HCEC 1CT (cell line): ENCODE measurements at regions not wholly inside any gene's neighbourhood (a gene's known extent, or its start where the extent isn't known, plus 50 kb on each side); places are given as distances from the start of the nearest gene placed in this dataset.

Experiments
- DNase-seq: peaks from one replicate; pipeline ENCODE4 v3.0.0-alpha.2; 2017

DNA sequence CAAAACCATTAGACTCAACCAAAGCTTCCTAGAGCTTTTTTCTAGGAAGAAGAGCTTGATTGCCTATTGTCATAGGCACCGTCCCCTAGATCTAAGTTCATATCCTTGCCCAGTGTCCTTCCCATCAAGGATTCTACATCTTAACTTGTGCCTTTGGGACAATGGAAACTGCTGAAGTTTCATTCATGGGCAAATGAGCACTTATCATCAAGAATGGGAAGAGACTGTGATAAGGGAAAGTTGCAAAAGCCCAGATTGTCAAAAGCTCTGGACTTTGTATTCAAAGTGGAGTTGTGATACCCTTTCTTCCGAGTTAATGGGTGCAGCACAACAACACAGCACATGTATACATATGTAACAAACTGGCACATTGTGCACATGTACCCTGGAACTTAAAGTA is 503.0 kb upstream of the KLHL29 start:
- DNase-seq: no peak

DNA sequence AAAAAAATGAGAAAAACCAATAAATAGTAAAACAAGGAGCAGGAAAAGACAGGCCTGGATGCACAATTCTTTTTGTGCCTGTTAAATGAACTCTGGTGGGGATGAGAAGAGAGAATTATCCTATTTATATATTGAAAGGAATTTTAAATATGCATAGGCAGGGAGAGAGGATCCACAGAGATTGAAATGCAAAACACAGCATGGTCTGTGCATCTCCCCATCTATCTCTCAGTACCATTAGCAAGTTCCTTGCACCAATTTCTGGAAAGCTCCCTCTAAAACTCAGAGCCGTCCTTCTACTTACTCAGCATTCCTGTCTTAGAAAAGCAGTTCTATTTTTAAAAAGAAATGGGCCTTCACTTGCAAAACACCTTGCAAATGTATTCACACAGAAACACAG is 502.3 kb upstream of the KLHL29 start:
- DNase-seq: no peak

DNA sequence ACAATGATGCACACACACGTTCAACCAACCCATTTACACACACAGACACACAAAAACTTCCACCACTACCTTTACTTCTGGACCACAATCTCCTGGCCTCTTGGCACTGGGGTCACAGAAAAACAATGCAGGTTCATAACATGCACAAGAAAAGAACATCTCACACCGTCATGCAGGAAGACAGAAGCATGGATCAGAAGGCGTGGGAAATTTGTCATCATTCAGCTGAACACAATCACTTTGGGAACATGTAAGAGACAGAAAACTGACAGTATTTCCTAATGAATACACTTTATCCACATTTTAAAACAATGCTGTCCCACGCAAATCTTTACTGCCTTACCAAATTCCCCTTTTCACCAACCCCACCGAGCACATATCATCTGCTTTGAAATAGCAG is 501.9 kb upstream of the KLHL29 start:
- no peak for DNase-seq

DNA sequence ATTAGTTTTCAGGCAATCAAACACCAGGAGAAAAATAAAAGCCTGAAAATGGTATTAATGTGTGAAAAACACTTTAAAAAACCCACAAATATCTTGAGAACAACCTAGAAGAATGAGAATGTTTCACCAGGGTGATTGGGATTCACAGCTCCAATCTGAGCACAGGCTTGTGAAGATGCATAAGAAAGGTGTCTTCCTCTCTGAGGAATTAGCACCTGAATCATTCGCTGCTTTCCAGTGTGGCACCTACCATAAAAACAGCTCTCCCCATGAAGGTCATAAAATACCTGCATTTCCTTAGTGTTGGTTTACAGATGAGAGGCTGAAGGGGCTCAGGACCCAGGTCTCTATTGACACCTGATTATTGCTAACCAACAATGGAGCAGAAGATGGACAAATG is 499.7 kb upstream of the KLHL29 start:
- no peak for DNase-seq

DNA sequence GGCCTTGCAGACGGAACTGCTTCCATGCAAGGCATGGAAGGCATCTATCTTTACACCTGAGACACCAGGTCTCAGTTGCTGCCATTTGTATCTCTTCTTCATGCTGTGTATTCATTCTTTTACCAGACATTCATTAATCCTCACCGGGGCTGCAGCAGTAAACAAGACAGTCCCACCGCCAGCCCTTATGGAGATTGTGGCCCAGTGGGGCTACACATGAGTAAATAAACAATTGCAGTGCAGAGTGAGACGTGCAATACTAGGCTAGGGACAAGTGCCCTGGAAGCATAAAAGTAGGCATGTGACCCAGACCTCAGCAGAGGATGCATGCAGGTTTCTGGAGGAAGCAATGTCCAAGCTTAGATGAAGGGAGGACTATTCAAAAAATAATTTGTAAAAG is 497.6 kb upstream of the KLHL29 start:
- no peak for DNase-seq

DNA sequence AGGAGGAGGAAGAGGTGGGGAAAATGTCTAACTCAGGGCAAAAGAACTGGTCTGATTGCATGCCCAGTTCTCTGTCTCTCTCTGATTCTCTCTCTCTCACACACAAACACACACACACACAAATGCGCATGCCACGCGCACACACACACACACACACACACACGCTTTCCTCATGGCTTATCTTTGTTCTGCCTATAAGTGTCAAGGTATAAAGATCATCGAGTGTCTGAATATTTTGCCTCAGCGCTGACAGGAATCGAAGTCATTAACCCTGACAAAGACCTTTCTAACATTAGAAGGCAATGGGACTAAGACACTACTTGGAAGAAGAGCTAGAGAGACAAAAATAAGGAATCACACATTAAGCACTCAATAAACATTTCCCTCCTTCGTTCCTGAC is 497.1 kb upstream of the KLHL29 start:
- DNase-seq: no peak

DNA sequence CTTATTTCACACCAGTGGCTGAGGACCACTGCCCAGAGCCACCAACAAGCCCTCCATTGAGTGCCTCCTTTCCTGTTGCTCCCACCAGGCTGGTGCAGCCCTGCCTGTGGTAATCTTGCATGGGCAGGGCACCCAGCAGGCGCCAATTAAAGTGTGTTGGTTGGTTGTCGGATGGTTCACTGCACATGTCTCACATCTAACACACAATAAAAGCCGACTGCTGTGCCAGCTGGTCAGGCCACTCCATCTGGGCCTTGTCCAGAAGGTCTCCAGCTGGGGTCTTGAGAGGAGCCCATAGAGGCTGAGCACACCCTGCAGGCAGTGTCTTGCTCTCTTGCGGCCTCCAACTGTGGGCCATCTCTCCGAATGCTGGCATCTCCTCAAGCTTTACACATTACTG is 494.8 kb upstream of the KLHL29 start:
- DNase-seq: no peak

DNA sequence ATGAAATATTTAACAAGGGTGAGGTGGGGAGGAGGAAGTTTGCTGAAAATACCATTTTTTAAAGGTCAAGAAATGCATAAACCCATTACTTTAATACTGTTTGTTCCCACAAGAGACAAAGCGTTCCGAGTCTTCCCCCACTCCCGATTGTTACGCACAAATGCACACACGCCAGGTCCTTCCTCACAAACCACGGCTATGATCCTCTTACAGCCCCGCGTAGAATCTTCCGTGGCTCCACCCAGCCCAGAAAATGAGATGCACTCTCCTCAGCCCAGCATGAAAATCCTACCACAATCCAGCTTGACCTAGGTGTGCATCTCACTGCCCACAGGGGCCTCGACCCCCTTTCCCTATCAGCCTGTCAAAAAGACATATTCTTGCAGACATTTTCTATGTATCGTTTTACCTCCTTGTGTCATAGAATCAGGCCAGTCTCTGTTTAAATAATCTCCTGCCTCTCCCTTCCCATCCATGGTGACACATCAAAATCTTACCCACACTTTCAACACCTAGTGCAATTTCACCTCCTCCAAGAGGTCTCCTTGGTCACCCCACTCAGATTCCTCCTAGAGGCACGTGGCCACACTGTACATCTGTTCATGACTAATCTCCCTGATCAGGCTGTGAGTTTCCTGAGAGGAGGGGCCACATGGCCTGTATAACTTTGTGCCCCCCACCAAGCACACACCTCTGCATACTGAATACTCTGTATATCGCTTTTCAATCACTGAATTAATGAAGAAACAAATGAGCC is 491.0 kb upstream of the KLHL29 start:
- no peak for DNase-seq

DNA sequence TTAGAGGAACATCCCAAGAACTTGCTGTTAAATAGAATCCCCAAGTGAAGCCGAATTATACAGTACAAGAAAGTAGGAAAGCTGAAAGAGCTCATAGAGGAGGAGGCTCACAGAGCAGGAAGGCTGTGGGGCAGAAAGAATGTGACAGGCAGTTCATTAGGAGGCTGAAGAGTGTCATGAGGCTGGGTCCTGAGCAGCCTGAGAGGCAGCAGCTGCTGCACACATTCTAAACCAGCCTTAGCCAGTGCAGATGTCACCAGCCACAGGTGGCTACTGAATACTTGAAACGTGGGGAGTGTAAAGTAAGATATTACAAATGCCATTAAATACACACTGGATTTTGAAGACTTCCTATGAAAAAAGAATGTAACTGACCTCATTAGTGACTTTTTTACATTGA is 490.2 kb upstream of the KLHL29 start:
- no peak for DNase-seq

DNA sequence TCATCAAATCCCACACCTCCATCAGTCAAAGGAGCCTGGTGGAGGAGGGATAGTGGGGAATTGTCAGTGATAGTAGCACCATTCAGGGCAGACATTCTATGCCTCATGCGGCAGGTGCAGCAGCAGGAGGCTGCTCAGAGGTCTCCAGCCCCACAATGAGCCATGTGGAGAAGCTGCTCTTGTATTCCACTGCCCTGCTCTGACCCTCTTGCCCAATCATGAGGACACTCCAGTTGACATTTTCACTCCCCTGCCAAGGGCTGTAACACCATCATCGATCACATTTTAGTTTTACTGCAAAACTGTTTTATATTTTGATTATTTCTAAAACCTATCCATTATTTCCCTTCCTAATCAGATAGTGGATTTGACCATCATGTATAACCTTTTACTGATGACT is 487.6 kb upstream of the KLHL29 start:
- DNase-seq: no peak

DNA sequence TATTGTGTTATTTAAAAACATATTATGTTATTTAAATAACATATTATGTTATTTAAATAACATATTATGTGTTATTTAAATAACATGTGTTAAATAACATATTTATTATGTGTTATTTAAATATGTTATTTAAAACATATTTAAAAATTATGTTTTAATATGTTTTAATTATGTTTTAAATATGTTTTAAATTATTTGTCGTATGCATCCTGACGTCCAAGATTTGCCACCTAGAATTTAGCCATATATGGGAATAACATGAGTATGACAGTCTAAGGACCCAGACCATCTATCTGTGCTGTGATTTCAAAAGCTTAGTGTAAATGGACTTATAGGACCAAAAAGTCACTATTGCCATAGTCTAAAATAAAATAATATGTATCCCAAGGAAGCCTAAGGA is 484.3 kb upstream of the KLHL29 start:
- DNase-seq: no peak

DNA sequence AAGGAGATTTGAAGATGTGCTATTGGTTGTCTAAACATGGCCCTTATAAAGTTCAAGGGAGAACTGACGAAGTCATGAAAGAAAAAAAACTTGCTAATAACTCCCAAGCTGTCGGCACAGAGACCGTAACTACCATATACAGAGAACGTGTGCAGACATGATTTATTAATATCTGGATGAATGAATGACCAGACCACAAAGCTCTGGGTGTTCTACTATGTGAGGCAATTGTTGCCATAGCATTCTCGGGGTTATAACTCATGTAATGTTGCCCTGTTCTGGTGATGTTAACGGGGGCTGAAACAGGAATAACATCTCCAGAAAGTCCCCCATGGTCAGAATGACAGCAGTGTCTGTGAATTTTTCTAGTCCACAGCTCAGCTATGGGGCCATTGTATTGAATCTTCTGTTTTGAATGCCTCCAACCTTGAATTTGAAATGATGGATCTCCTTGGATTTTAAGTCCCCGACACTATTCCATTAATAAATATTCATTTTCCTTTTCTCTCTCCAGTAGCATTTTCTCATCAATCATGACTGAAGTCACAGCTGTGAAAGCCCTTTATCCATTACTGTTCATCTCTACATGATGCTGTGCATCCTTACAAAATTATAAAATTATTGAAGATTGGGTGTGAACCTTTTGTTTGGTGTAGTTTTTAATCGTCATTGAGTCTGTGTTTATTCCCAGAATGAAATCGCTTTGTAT is 483.4 kb upstream of the KLHL29 start:
- no peak for DNase-seq

DNA sequence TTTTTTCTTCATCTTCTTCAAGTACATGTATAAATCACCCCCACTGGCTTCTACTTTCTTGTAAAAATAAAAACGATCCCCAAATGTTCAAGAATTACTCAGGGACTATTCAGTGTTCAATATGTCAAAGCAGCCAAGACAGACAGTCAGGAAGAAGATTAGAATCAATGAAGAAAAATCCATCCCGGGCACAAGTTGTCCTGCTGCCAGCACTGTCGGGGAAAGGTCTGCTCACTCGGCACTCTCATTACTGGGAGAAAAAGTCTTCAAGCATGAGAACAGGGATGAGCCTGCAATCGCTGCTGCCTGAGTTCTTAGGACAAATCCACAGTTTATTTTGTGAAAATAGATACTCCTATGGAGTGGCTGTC is 482.8 kb upstream of the KLHL29 start:
- no peak for DNase-seq

DNA sequence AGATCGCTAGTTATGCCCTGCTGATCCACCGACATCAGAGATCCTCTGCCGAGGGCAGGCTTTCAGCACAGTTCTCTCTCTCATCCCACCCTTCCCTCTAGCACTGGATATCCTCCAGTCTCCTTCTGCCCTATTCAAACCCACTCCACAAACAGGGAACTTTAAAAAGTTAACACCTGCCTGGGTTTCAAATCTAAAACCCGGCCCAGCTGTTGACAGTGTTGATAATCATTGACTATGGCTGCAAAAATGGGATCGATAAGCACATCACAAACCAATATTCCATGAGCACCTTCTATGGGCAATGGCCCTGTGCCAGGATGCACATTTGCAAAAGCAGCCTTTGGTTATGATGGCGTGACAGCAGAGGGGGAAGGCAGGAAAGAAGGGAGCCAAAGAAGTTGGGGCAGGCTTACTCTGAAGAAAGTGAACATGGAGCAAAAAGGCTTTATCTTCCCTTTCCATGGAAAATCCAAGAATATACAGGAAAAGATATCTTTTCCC is 482.3 kb upstream of the KLHL29 start:
- DNase-seq: no peak

DNA sequence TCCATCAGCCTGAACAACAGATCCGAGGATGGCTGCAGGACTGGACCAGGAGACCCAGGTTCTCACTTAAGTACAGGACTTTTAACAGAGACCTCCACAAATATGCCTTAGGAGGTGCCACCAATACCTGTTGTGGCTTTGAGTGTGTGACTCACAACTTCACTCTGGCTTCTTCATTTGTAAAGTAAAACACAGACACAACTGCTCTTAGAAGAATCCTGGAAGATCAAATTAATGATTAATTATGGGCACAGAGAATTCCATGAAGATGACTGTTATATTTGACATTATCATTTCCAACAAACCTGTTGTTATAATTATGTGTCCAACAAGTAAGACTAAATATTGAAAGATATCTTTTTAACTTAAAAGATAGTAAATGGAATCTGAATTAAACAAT is 481.4 kb upstream of the KLHL29 start:
- no peak for DNase-seq

DNA sequence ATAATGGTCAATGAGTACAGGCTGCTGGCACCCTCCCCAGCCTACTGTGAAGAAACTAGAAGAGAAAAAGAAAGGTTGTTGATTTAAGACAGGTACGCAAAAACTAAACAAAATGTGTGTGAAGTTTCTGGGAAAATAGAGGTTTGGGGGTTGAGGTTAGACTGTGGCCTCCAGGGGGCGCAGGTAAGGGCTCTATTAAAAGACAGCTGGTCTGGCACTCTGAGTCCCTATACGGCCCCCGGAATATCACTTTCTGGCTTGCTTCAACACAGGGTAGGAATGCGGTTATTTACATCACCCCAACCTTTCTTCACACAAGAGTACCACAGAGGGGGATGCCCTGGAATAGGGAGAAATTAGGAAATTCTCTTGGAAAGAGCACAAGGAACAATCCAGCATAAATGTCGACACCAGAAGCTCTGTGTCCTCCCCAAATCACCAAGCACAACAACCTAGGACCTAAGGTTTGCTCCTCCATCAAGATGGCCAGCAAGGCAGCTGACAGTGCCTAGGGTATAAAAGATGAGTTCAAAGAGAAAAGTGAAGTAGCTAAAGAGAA is 480.8 kb upstream of the KLHL29 start:
- no peak for DNase-seq

DNA sequence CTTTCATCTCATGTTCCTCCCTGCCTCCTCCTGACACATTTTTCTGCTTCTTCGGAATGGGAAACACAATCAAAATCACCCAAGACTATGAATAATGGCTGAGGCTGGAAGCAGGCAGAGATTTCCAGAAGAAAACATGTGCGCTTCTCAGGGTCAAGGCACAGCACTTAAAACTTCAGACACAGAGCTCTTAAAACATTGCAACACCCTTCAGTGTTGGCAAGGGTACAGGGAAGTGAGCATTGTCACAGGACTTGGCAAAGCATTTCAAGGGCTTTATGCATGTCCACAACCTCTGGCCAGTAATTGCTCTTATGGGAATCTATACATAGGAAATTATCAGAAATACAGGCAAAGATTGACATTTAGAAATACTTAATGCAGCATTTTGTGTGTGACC is 477.6 kb upstream of the KLHL29 start:
- DNase-seq: no peak

DNA sequence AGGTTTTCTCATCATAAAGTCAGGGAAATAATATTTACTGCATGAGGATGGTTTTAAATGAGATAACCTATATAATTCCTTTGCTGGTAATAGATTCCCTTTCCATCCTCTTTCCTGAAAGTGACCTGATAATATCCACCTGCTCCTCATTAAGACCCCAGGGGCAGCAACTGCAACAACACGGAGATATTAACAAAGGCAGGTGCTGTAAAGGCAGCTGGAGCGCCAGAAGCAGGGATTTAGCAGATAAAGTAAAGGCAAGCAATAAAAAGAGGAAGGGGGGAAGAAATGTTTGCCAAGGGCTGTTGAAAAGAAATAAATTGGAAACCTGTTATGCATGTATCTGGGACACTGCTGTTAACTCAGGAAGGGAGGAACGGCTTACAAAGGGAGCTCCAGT is 472.6 kb upstream of the KLHL29 start:
- no peak for DNase-seq

DNA sequence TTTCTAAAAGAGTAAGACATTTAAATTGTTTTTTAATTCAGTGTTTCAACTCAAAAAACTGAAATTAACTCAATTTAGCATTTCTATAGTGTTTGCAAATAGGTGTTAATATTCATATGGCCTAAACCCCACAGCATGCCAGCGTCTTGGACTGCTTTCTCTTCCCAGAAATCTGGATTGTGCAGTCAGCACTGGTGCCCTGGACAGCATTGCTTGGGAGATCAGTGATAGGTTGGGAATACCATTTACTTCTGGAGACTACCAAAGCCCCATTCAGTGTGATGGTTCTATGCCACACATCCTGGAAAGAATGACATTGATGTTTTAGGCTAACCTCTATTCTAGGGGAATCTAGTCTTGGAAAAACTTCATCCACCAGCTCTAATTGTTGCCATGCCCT is 455.0 kb upstream of the KLHL29 start:
- no peak for DNase-seq

DNA sequence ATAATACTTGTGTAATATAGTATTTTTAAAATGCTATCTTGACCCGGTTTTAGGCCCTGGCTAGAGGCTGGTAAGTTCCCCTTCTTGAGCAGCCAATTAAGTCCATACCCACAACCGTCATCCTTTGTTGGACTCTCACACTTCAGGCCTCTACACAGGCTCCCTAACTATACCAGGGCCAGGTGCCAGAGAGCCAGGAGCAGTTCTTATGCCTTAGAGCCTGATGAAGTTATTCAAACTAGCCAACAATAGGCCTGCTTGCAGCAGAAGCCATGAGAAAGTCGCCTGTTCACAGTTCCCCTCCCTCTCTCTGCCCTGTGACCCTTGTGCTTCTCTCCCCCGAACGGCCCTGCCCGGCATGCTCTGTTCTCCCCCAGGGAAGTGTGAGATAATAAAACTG is 454.2 kb upstream of the KLHL29 start:
- DNase-seq: no peak

DNA sequence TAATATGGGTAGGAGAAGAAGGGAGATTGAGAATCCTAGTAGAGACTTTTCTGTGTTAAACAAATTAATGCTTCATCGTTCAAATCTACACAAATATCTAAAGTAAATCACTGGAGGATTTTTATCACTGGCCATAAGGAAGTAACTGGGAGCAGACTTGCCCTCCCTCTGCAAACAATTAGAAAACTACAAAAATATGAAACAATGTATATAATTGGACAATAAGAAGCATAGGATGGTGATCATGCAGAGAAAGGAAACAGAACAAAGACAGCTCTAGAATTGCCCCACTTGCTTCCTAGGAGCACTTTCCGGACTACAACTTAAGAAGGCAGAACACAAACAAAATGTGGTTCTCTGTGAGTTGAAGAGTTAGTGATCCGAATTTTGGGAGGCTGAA is 452.7 kb upstream of the KLHL29 start:
- DNase-seq: no peak

DNA sequence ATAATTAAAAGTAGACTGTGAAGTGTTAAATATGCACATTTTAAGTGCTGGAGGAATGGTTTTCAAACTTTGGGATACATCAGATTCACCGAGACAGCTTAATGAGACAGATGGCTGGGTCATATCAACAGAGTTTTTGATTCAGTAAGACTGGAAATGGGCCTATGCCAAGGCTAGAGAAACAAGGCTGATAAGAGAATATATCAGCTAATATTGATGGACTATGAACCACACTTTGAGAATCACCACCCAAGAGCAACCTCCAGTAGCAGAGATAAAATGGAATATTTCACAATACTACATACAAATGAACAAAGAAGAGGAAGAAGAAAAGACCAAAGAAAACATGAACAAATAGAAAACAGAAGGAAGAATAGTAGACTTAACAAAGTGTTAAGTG is 450.2 kb upstream of the KLHL29 start:
- no peak for DNase-seq

DNA sequence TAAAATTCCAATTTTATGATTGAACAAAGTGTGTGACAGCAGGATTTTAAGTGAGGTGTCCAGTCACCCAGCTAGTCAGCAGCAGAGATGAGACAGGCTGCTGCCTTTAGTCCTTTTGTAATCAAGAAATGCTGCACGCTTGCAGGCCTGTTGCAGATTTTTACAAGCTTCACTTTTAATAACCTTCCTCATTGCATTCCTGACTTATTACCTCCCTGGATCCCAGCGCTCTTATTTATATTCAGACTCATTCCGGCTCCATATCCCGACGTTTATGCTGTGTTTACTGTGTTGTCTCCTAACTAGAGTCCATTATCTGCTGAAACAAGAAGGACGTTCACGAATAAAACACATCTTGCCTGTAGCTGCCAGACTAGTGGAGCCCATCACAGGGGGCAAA is 442.5 kb upstream of the KLHL29 start:
- DNase-seq: no peak

DNA sequence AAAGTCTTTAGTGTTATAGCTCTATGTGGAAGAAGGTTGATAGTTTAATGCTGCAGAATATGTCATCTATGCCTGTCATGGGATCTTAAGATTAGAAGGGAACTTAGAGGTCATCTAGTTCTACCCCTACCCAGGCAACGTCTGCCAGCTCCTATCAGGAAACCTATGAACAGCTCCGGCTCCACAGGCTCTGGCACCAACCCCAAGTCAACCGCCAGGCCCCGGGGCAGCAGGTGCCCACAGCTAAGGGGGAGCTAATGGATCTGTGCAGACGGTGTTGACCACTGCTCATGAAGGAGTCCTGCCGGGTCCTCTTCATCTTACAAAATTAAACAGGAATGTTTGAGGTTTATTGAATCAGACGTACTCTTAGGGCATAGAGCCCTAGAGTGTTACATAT is 440.8 kb upstream of the KLHL29 start:
- DNase-seq: no peak

DNA sequence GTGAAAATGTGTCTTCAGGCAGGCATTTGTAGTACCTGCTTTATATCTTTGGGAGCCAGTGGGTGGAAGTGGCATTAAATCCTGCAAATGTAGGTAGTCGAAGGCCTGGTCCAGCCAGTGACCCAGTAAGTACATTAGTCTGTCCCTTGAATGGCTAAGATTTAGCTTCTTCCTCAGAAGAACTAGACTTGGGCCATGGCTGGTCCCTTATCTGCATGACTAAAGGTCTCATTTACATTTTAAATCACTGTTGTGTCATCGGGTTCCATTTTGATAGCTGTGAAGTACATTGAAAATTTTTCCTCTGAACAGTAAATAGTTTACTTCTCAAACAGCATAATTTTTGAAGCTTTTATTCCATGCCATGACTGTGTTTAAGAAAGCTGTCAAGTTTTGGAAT is 438.4 kb upstream of the KLHL29 start:
- no peak for DNase-seq
